Neuronal stem cell (in vitro differentiated cells): ENCODE measurements at regions not wholly inside any gene's neighbourhood (a gene's known extent, or its start where the extent isn't known, plus 50 kb on each side); places are given as distances from the start of the nearest gene placed in this dataset.
"Not testable (repeated sequence)": the region's sequence is repeated elsewhere in the genome, so short reads cannot be mapped to it uniquely, and the experiment has no call there.

Source experiments
- DNase-seq: peaks from one replicate; pipeline ENCODE4 v3.0.0-alpha.2; 2013; ENCODE audit warnings: low spot score
- H2AFZ ChIP-seq: one replicate; pipeline ENCODE4 v1.6.1; 2013; ENCODE audit warnings: mild to moderate bottlenecking, low read length, inconsistent platforms
- H2AK5ac ChIP-seq: 2 replicates; pipeline ENCODE4 v1.6.1; 2013; ENCODE audit warnings: low read depth, mild to moderate bottlenecking, inconsistent platforms, low read length, moderate library complexity, mixed read lengths
- H2BK120ac ChIP-seq: 2 replicates; pipeline ENCODE4 v1.6.1; 2013; ENCODE audit warnings: low read depth, mild to moderate bottlenecking, inconsistent platforms, low read length, moderate library complexity, mixed read lengths
- H2BK12ac ChIP-seq: one replicate; pipeline ENCODE4 v1.6.1; 2013; ENCODE audit warnings: low read length, inconsistent platforms
- H2BK15ac ChIP-seq: 2 replicates; pipeline ENCODE4 v1.6.1; 2013; ENCODE audit warnings: mild to moderate bottlenecking, low read length, inconsistent platforms, mixed read lengths
- H2BK5ac ChIP-seq: one replicate; pipeline ENCODE4 v1.6.1; 2013; ENCODE audit warnings: inconsistent platforms, mild to moderate bottlenecking, low read length, moderate library complexity
- H3K14ac ChIP-seq: one replicate; pipeline ENCODE4 v1.6.1; 2013; ENCODE audit warnings: low read length, inconsistent platforms
- H3K18ac ChIP-seq: 2 replicates; pipeline ENCODE4 v1.6.1; 2013; ENCODE audit warnings: low read length, inconsistent platforms
- H3K23ac ChIP-seq: 2 replicates; pipeline ENCODE4 v1.6.1; 2013; ENCODE audit warnings: low read depth, mild to moderate bottlenecking, mixed read lengths, low read length, inconsistent platforms; ENCODE audit not compliant: poor library complexity
- H3K27ac ChIP-seq: replicated peaks from 3 replicates; pipeline ENCODE4 v1.5.1; 2013; ENCODE audit warnings: low read length, inconsistent platforms
- H3K27me3 ChIP-seq, 3 experiments: 2 replicates each; pipeline ENCODE4 v1.6.1; 2013; ENCODE audit warnings: low read length in 3 of 3, mild to moderate bottlenecking in 2 of 3, inconsistent platforms in 1 of 3, low read depth in 1 of 3, mixed read lengths in 1 of 3, moderate library complexity in 1 of 3; ENCODE audit not compliant: control insufficient read depth in 3 of 3, insufficient read depth in 3 of 3
- H3K36me3 ChIP-seq, 2 donors: replicated peaks in 1 of 2; 2 replicates each; pipeline ENCODE4 v1.6.1; 2013; ENCODE audit warnings: low read length in 2 of 2; ENCODE audit not compliant: control insufficient read depth in 2 of 2, insufficient read depth in 2 of 2
- H3K4ac ChIP-seq: 2 replicates; pipeline ENCODE4 v1.6.1; 2013; ENCODE audit warnings: inconsistent platforms, mild to moderate bottlenecking, low read length, moderate library complexity
- H3K4me1 ChIP-seq, 2 donors: 1 replicate in 1 of 2; 2 replicates in 1 of 2; pipeline ENCODE4 v1.6.1; 2013; ENCODE audit warnings: low read length in 2 of 2, low read depth in 1 of 2; ENCODE audit not compliant: control insufficient read depth in 2 of 2, insufficient read depth in 1 of 2
- H3K4me2 ChIP-seq: one replicate; pipeline ENCODE4 v1.6.1; 2013; ENCODE audit warnings: mild to moderate bottlenecking, low read length, inconsistent platforms; ENCODE audit not compliant: insufficient read depth, poor library complexity, severe bottlenecking
- H3K4me3 ChIP-seq, 2 donors: 2 replicates each; pipeline ENCODE4 v1.5.1; 2013; ENCODE audit warnings: low read length in 2 of 2, mild to moderate bottlenecking in 2 of 2, inconsistent platforms in 1 of 2, moderate library complexity in 1 of 2
- H3K79me1 ChIP-seq: one replicate; pipeline ENCODE4 v1.6.1; 2013; ENCODE audit warnings: low read depth, mild to moderate bottlenecking, inconsistent platforms, low read length, moderate library complexity
- H3K9ac ChIP-seq: one replicate; pipeline ENCODE4 v1.6.1; 2013; ENCODE audit warnings: mild to moderate bottlenecking, low read depth, low read length, inconsistent platforms; ENCODE audit not compliant: poor library complexity
- H3K9me3 ChIP-seq, 2 donors: replicated peaks in 1 of 2; 2 replicates each; pipeline versions ENCODE3 to v1.6.1; 2013; ENCODE audit warnings: low read length in 2 of 2, mild to moderate bottlenecking in 2 of 2, inconsistent platforms in 1 of 2, low read depth in 1 of 2, mixed read lengths in 1 of 2, moderate library complexity in 1 of 2; ENCODE audit not compliant: control insufficient read depth in 2 of 2, insufficient read depth in 1 of 2
- H4K8ac ChIP-seq: one replicate; pipeline ENCODE4 v1.6.1; 2013; ENCODE audit warnings: low read depth, mild to moderate bottlenecking, inconsistent platforms, low read length, moderate library complexity
- H4K91ac ChIP-seq: one replicate; pipeline ENCODE4 v1.6.1; 2013; ENCODE audit warnings: low read length, low read depth, mild to moderate bottlenecking, inconsistent platforms; ENCODE audit not compliant: poor library complexity
- WGBS, 2 donors: extraction: QIAGEN DNeasy Blood & Tissue Kit; methylation state at CpG; one replicate each; pipeline ENCODE4 v1.1.7; 2013; ENCODE audit warnings: missing lambda C conversion rate in 2 of 2, mixed read lengths in 1 of 2; ENCODE audit not compliant: insufficient read length in 2 of 2, insufficient replicate concordance in 1 of 2; ENCODE audit errors: extremely low coverage in 2 of 2; 5-methylcytosine and 5-hydroxymethylcytosine counted together

GRCh38 chr14:105678996-105679958, 152.9 kb downstream of the TMEM121 start:
- H3K4ac ChIP-seq, H3K36me3 ChIP-seq, H3K27ac ChIP-seq, DNase-seq, H3K14ac ChIP-seq, H3K23ac ChIP-seq, H3K4me2 ChIP-seq, H2BK5ac ChIP-seq, H2BK12ac ChIP-seq, H2BK120ac ChIP-seq, H3K9ac ChIP-seq, H2AK5ac ChIP-seq, H3K18ac ChIP-seq, H3K79me1 ChIP-seq, H3K4me3 ChIP-seq, H2BK15ac ChIP-seq, H3K9me3 ChIP-seq, H3K4me1 ChIP-seq, H4K8ac ChIP-seq, H2AFZ ChIP-seq, H4K91ac ChIP-seq: not testable (repeated sequence)
- WGBS, 2 donors, result no CpG with 5 or more reads among the region's 54 CpGs
- H3K27me3 ChIP-seq, result peaks cover 0 to 13% (median 0%) of the 10 kb centered on the region in 3 experiments

GRCh38 chr14:105679959-105680735, 153.8 kb downstream of the TMEM121 start:
- not testable (repeated sequence) for DNase-seq, H3K79me1 ChIP-seq, H2AFZ ChIP-seq, H3K14ac ChIP-seq, H2BK15ac ChIP-seq, H3K9me3 ChIP-seq, H3K4me2 ChIP-seq, H2BK12ac ChIP-seq, H3K23ac ChIP-seq, H4K91ac ChIP-seq, H3K27ac ChIP-seq, H3K9ac ChIP-seq, H2BK120ac ChIP-seq, H3K36me3 ChIP-seq, H3K18ac ChIP-seq, H2BK5ac ChIP-seq, H3K27me3 ChIP-seq, H3K4me3 ChIP-seq, H3K4ac ChIP-seq, H2AK5ac ChIP-seq, H4K8ac ChIP-seq, H3K4me1 ChIP-seq
- WGBS, 2 donors, result no CpG with 5 or more reads among the region's 51 CpGs

DNA sequence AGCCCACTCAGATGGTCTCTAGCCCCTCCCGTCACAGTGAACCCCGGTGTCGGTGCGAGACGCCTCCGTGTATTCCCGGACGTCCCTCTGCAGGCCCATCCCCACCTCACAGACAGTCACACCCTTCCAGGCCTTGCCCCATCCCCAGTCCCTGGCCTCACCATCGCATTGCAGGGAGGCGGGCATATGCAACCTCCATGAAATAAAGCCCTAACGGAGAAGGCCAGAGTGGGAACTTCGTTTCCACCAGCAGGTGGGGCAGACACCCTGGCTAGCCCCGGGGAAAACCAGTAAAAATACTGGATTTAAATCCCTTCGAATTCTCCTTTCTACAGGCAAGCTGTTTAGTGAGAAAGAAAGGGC, 154.3 kb downstream of the TMEM121 start:
- not testable (repeated sequence) for H2AFZ ChIP-seq, H2AK5ac ChIP-seq, H2BK5ac ChIP-seq, DNase-seq, H3K4me3 ChIP-seq, H3K9me3 ChIP-seq, H3K18ac ChIP-seq, H3K27ac ChIP-seq, H3K36me3 ChIP-seq, H2BK12ac ChIP-seq, H3K14ac ChIP-seq, H3K9ac ChIP-seq, H2BK15ac ChIP-seq, H3K27me3 ChIP-seq, H3K4me1 ChIP-seq, H4K91ac ChIP-seq, H4K8ac ChIP-seq, H3K79me1 ChIP-seq, H3K4me2 ChIP-seq, H3K23ac ChIP-seq, H2BK120ac ChIP-seq, H3K4ac ChIP-seq
- WGBS, 2 donors, result no CpG with 5 or more reads among the region's 14 CpGs

GRCh38 chr14:105681606-105682185, 155.3 kb downstream of the TMEM121 start:
- no CpG with 5 or more reads among the region's 26 CpGs for WGBS, 2 donors
- not testable (repeated sequence) for H3K4me1 ChIP-seq, H3K36me3 ChIP-seq, H3K9me3 ChIP-seq, H3K9ac ChIP-seq, H3K27me3 ChIP-seq, H3K4ac ChIP-seq, H3K14ac ChIP-seq, H2BK5ac ChIP-seq, H2BK120ac ChIP-seq, H2BK12ac ChIP-seq, H3K4me3 ChIP-seq, H3K23ac ChIP-seq, H4K91ac ChIP-seq, H3K79me1 ChIP-seq, H4K8ac ChIP-seq, H3K18ac ChIP-seq, H2AK5ac ChIP-seq, DNase-seq, H3K4me2 ChIP-seq, H2AFZ ChIP-seq, H2BK15ac ChIP-seq, H3K27ac ChIP-seq
